ENCODE measurements at regions not wholly inside any gene's neighbourhood (a gene's known extent, or its start where the extent isn't known, plus 50 kb on each side); places are given as distances from the start of the nearest gene placed in this dataset.
"Not testable (repeated sequence)": the region's sequence is repeated elsewhere in the genome, so short reads cannot be mapped to it uniquely, and the experiment has no call there.

GRCh38 chr9:42239445-42240260 is 56.2 kb downstream of the SPATA31A6 start:
- not testable (repeated sequence) for DNase-seq

- DNase-seq, result not testable (repeated sequence)
Measured at GRCh38 chr9:42240261-42240579, 56.8 kb downstream of the SPATA31A6 start.

GRCh38 chr9:42243211-42243610 is 59.8 kb downstream of the SPATA31A6 start:
- not testable (repeated sequence) for DNase-seq

- not testable (repeated sequence) for DNase-seq
Measured at GRCh38 chr9:42243822-42244221, 60.4 kb downstream of the SPATA31A6 start.

- DNase-seq, result not testable (repeated sequence)
Measured at GRCh38 chr9:42268729-42269128, 85.3 kb downstream of the SPATA31A6 start.

GRCh38 chr9:42269171-42269570 is 85.7 kb downstream of the SPATA31A6 start:
- not testable (repeated sequence) for DNase-seq

- not testable (repeated sequence) for DNase-seq
Measured at GRCh38 chr9:42273191-42273590, 89.7 kb downstream of the SPATA31A6 start.

- DNase-seq, result no peak
Measured at GRCh38 chr9:42275141-42275540, 91.7 kb downstream of the SPATA31A6 start.

- DNase-seq, result not testable (repeated sequence)
Measured at GRCh38 chr9:42282531-42283178, 99.2 kb downstream of the SPATA31A6 start.

- not testable (repeated sequence) for DNase-seq
Measured at GRCh38 chr9:42283179-42283543, 99.7 kb downstream of the SPATA31A6 start.

GRCh38 chr9:42286145-42286845 is 102.8 kb downstream of the SPATA31A6 start:
- not testable (repeated sequence) for DNase-seq

- DNase-seq, result not testable (repeated sequence)
Measured at GRCh38 chr9:42288002-42288864, 104.8 kb downstream of the SPATA31A6 start.

- DNase-seq, result not testable (repeated sequence)
Measured at GRCh38 chr9:42288865-42289229, 105.4 kb downstream of the SPATA31A6 start.

- DNase-seq, result not testable (repeated sequence)
Measured at GRCh38 chr9:42300124-42300523, 116.7 kb downstream of the SPATA31A6 start.

GRCh38 chr9:42306625-42307024 is 123.2 kb downstream of the SPATA31A6 start:
- not testable (repeated sequence) for DNase-seq

- DNase-seq, result not testable (repeated sequence)
Measured at GRCh38 chr9:42307449-42307848, 124.0 kb downstream of the SPATA31A6 start.

GRCh38 chr9:42310972-42311371 is 127.5 kb downstream of the SPATA31A6 start:
- not testable (repeated sequence) for DNase-seq

GRCh38 chr9:42316026-42316425 is 132.6 kb downstream of the SPATA31A6 start:
- DNase-seq, result not testable (repeated sequence)

- not testable (repeated sequence) for DNase-seq
Measured at GRCh38 chr9:42317677-42318076, 134.2 kb downstream of the SPATA31A6 start.

- not testable (repeated sequence) for DNase-seq
Measured at GRCh38 chr9:42323084-42323809, 139.8 kb downstream of the SPATA31A6 start.

- DNase-seq, result not testable (repeated sequence)
Measured at GRCh38 chr9:42325142-42325541, 141.7 kb downstream of the SPATA31A6 start.

- DNase-seq, result not testable (repeated sequence)
Measured at GRCh38 chr9:42325561-42325960, 142.1 kb downstream of the SPATA31A6 start.
